Body of pancreas (tissue), 4 donors: ENCODE measurements at regions not wholly inside any gene's neighbourhood (a gene's known extent, or its start where the extent isn't known, plus 50 kb on each side); places are given as distances from the start of the nearest gene placed in this dataset.

Source experiments
- ATAC-seq: fragments of 150-250 bp; one replicate; pipeline ENCODE4 v1.9.1; 2016
- DNase-seq, 4 donors: peaks; one replicate each; pipeline ENCODE4 v3.0.0-alpha.2; 2019
- H3K27ac ChIP-seq, 4 donors: fragments of 200-600 bp; sonication (generic); 1 replicate in 3 of 4; 2 replicates in 1 of 4; pipeline versions ENCODE4 v1.5.1 to v1.6.1; 2016 to 2019; ENCODE audit warnings: mild to moderate bottlenecking in 1 of 4, mixed read lengths in 1 of 4, moderate library complexity in 1 of 4
- H3K27me3 ChIP-seq, 2 donors: fragments of 200-600 bp; sonication (generic); one replicate each; pipeline ENCODE4 v1.6.0; 2016; ENCODE audit warnings: mild to moderate bottlenecking in 1 of 2
- H3K36me3 ChIP-seq, 2 donors: fragments of 200-600 bp; sonication (generic); replicated peaks in 1 of 2; 2 replicates each; pipeline ENCODE4 v1.5.1; 2016; ENCODE audit warnings: low read depth in 2 of 2; ENCODE audit not compliant: insufficient read depth in 1 of 2
- H3K4me1 ChIP-seq: fragments of 200-600 bp; sonication (generic); one replicate; pipeline ENCODE4 v1.6.0; 2016
- H3K4me3 ChIP-seq, 2 donors: fragments of 200-600 bp; sonication (generic); 1 replicate in 1 of 2; 2 replicates in 1 of 2; pipeline ENCODE4 v1.5.1; 2016 to 2019
- H3K9me3 ChIP-seq, 3 donors: fragments of 200-600 bp; sonication (generic); 1 replicate in 2 of 3; 2 replicates in 1 of 3; pipeline ENCODE4 v1.5.1; 2016
- POLR2A ChIP-seq, 3 donors: fragments of 450-650 bp; IDR thresholded peaks; one replicate each; pipeline ENCODE4 v1.6.1; 2016; ENCODE audit warnings: antibody characterized with exemption in 3 of 3, mild to moderate bottlenecking in 2 of 3
- WGBS, 2 donors: methylation state at CpG; one replicate each; pipeline ENCODE4 v1.1.5; 2017; 5-methylcytosine and 5-hydroxymethylcytosine counted together
- intact Hi-C: fragments of 100-400 bp; cut with DNase I; formaldehyde crosslinking; loops from one replicate; pipeline ENCODE4 v1.15.1; 2023
- TF ChIP-seq, protein P1 (sequence below), 7 experiments: fragments of 450-650 bp in 4 of 7; fragments of 200-600 bp in 3 of 7; sonication (generic) in 3 of 7; IDR thresholded peaks; one replicate each; pipeline ENCODE4 v1.5.1; 2016 to 2019; ENCODE audit warnings: antibody characterized with exemption in 7 of 7

DNA sequence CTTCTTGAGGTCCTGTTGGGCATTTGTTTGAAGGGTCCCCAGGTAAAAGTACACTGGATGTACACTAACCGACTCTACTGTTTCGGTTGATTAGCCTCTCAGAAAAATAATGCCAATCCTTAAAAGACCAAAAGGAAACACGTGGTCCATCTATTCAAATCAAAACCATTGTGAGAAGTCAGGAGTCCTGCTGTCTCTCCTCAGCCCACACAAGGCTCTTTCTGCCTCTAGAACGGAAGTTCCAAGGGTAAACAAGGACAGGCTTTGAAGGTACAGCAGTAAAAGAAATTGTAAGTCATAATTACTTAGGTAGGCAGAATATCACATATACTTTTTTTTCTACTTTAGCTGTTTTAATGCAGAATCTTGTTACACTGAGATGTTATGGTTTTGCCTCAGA, 71.7 kb upstream of the TPK1 start:
- no peaks in the 10 kb centered on the region for H3K27me3 ChIP-seq
- DNase-seq (no peak), ATAC-seq (no peak)
- TF ChIP-seq, protein P1, sequence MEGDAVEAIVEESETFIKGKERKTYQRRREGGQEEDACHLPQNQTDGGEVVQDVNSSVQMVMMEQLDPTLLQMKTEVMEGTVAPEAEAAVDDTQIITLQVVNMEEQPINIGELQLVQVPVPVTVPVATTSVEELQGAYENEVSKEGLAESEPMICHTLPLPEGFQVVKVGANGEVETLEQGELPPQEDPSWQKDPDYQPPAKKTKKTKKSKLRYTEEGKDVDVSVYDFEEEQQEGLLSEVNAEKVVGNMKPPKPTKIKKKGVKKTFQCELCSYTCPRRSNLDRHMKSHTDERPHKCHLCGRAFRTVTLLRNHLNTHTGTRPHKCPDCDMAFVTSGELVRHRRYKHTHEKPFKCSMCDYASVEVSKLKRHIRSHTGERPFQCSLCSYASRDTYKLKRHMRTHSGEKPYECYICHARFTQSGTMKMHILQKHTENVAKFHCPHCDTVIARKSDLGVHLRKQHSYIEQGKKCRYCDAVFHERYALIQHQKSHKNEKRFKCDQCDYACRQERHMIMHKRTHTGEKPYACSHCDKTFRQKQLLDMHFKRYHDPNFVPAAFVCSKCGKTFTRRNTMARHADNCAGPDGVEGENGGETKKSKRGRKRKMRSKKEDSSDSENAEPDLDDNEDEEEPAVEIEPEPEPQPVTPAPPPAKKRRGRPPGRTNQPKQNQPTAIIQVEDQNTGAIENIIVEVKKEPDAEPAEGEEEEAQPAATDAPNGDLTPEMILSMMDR (IDR thresholded peaks at IDR 0.05) = no peak
- no peak for TF ChIP-seq POLR2A (IDR thresholded peaks at IDR 0.05)
- H3K4me3 ChIP-seq = no peak overlapping the region
- no peaks in the 10 kb centered on the region for H3K36me3 ChIP-seq
- H3K27ac ChIP-seq = no peak overlapping the region
- intact Hi-C loops = no loop called here
- H3K4me1 ChIP-seq = no peaks in the 10 kb centered on the region
- no peaks in the 10 kb centered on the region for H3K9me3 ChIP-seq
- WGBS, 2 donors = 40 to 43% methylated on average over 4 of the region's 4 CpGs

DNA sequence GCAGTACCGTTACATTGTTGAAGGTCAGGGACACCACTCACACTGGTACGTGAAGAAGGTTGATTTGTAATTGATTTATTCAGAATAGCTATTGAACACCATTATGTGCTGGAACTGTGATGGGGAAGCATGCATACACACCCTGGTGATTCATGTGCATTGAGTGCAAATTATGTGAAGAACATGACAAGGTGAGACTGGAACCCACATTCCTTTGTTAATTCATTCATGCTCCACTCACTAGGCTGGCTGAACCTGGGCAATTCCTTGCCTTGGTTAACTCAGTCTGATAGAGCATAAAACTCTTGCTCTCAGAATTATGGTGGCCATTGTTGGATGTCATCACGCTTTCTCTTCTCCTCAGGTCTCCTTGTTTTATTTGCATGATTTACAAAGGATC, 67.3 kb upstream of the TPK1 start:
- DNase-seq (no peak), ATAC-seq (no peak)
- WGBS, 2 donors = 68 to 71% methylated on average over 3 of the region's 3 CpGs
- Histone ChIP-seq H3K27me3 (no peaks in the 10 kb centered on the region), H3K4me3 (no peak overlapping the region), H3K9me3 (no peaks in the 10 kb centered on the region), H3K27ac (no peak overlapping the region), H3K36me3 (no peaks in the 10 kb centered on the region), H3K4me1 (no peaks in the 10 kb centered on the region)
- no peak for TF ChIP-seq POLR2A (IDR thresholded peaks at IDR 0.05)
- TF ChIP-seq, protein P1 (IDR thresholded peaks at IDR 0.05) = no peak
- intact Hi-C loops = no loop called here

DNA sequence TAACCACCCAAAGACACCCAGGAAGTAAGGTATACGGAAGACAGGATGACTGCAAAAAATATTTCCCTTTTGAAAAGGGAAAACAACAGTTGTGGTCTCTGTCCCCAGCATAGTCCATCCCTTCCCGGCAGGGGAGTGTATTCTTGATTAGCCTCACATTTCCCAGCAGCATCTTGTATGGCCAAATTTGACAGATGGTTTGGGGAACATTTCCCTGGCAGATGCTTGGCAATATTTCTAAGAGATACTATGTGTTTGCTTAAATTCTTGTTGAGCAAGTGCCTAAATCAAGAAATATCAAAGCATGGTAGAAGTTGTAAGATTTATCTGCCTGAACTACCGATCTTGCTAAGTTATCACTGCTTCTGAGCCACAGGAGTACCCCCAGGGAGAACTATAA, 56.9 kb upstream of the TPK1 start:
- Histone ChIP-seq H3K4me1 (no peaks in the 10 kb centered on the region), H3K27me3 (no peaks in the 10 kb centered on the region), H3K36me3 (no peaks in the 10 kb centered on the region), H3K27ac (no peak overlapping the region), H3K4me3 (no peak overlapping the region), H3K9me3 (no peaks in the 10 kb centered on the region)
- ATAC-seq = no peak
- intact Hi-C loops = no loop called here
- TF ChIP-seq, protein P1 (IDR thresholded peaks at IDR 0.05) = no peak
- TF ChIP-seq POLR2A (IDR thresholded peaks at IDR 0.05) = no peak
- 49 to 53% methylated on average over 3 of the region's 3 CpGs for WGBS, 2 donors
- no peak for DNase-seq
